ENCODE measurements at regions not wholly inside any gene's neighbourhood (a gene's known extent, or its start where the extent isn't known, plus 50 kb on each side); places are given as distances from the start of the nearest gene placed in this dataset.

GRCh38 chrX:42220666-42221065 is 297.3 kb upstream of the CASK start:
- H3K9ac ChIP-seq (ENCODE audit: insufficient read depth in 1 of 2, low read length in 2 of 2): no peak overlapping the region
- DNase-seq: no peak
- no peak overlapping the region for H3K4me3 ChIP-seq
- H3K4me1 ChIP-seq (ENCODE audit: control insufficient read depth in 5 of 5, insufficient read depth in 5 of 5, low read length in 5 of 5): no peaks in the 10 kb centered on the region
- no peak for ATAC-seq (ENCODE audit: insufficient read depth, low FRiP score)
- H3K36me3 ChIP-seq (ENCODE audit: control insufficient read depth in 4 of 4, insufficient read depth in 4 of 4, low read length in 4 of 4): no peaks in the 10 kb centered on the region
- peaks cover 0 to 14% (median 8%) of the 10 kb centered on the region in 3 donors for H3K27me3 ChIP-seq (ENCODE audit: control insufficient read depth in 3 of 3, insufficient read depth in 3 of 3, low read length in 2 of 3)
- 78 to 93% methylated on average over 2 of the region's 2 CpGs for WGBS, 2 donors
- TF ChIP-seq CTCF (IDR thresholded peaks at IDR 0.05; ENCODE audit: control extremely low read depth, extremely low read depth): no peak
- H3K27ac ChIP-seq (ENCODE audit: low read depth in 1 of 2, low read length in 1 of 2): no peak overlapping the region
- no peaks in the 10 kb centered on the region for H3K9me3 ChIP-seq (ENCODE audit: control insufficient read depth in 4 of 4, insufficient read depth in 3 of 4, low read length in 3 of 4)

- no peak overlapping the region for H3K9ac ChIP-seq (ENCODE audit: insufficient read depth in 1 of 2, low read length in 2 of 2)
Observed at GRCh38 chrX:42220083-42220482, 296.7 kb upstream of the CASK start.

GRCh38 chrX:42219231-42219630 is 295.9 kb upstream of the CASK start:
- no peak for ATAC-seq (ENCODE audit: insufficient read depth, low FRiP score)
- Histone ChIP-seq H3K27ac (ENCODE audit: low read depth in 1 of 2, low read length in 1 of 2) (no peak overlapping the region), H3K9me3 (ENCODE audit: control insufficient read depth in 4 of 4, insufficient read depth in 3 of 4, low read length in 3 of 4) (no peaks in the 10 kb centered on the region), H3K27me3 (ENCODE audit: control insufficient read depth in 3 of 3, insufficient read depth in 3 of 3, low read length in 2 of 3) (peaks cover 0 to 14% (median 8%) of the 10 kb centered on the region in 3 donors), H3K36me3 (ENCODE audit: control insufficient read depth in 4 of 4, insufficient read depth in 4 of 4, low read length in 4 of 4) (no peaks in the 10 kb centered on the region), H3K9ac (ENCODE audit: insufficient read depth in 1 of 2, low read length in 2 of 2) (no peak overlapping the region), H3K4me3 (no peak overlapping the region), H3K4me1 (ENCODE audit: control insufficient read depth in 5 of 5, insufficient read depth in 5 of 5, low read length in 5 of 5) (no peaks in the 10 kb centered on the region)
- no peak for DNase-seq
- TF ChIP-seq CTCF (IDR thresholded peaks at IDR 0.05; ENCODE audit: control extremely low read depth, extremely low read depth): no peak

More at GRCh38 chrX:42220083-42220482, 296.7 kb upstream of the CASK start:
- ATAC-seq (ENCODE audit: insufficient read depth, low FRiP score) (no peak), DNase-seq (no peak)
- no peak for TF ChIP-seq CTCF (IDR thresholded peaks at IDR 0.05; ENCODE audit: control extremely low read depth, extremely low read depth)
- Histone ChIP-seq H3K9me3 (ENCODE audit: control insufficient read depth in 4 of 4, insufficient read depth in 3 of 4, low read length in 3 of 4) (no peaks in the 10 kb centered on the region), H3K4me1 (ENCODE audit: control insufficient read depth in 5 of 5, insufficient read depth in 5 of 5, low read length in 5 of 5) (no peaks in the 10 kb centered on the region), H3K4me3 (no peak overlapping the region), H3K27me3 (ENCODE audit: control insufficient read depth in 3 of 3, insufficient read depth in 3 of 3, low read length in 2 of 3) (peaks cover 0 to 14% (median 8%) of the 10 kb centered on the region in 3 donors), H3K27ac (ENCODE audit: low read depth in 1 of 2, low read length in 1 of 2) (no peak overlapping the region), H3K36me3 (ENCODE audit: control insufficient read depth in 4 of 4, insufficient read depth in 4 of 4, low read length in 4 of 4) (no peaks in the 10 kb centered on the region)
- WGBS, 2 donors: 81 to 92% methylated on average over 6 of the region's 6 CpGs

- peaks cover 0 to 14% (median 3%) of the 10 kb centered on the region in 3 donors for H3K27me3 ChIP-seq (ENCODE audit: control insufficient read depth in 3 of 3, insufficient read depth in 3 of 3, low read length in 2 of 3)
- DNase-seq: no peak
- H3K9ac ChIP-seq (ENCODE audit: insufficient read depth in 1 of 2, low read length in 2 of 2): no peak overlapping the region
- no peaks in the 10 kb centered on the region for H3K36me3 ChIP-seq (ENCODE audit: control insufficient read depth in 4 of 4, insufficient read depth in 4 of 4, low read length in 4 of 4)
- H3K4me3 ChIP-seq: no peak overlapping the region
- peaks cover 0 to 8% (median 0%) of the 10 kb centered on the region in 4 donors for H3K9me3 ChIP-seq (ENCODE audit: control insufficient read depth in 4 of 4, insufficient read depth in 3 of 4, low read length in 3 of 4)
- no peak for TF ChIP-seq CTCF (IDR thresholded peaks at IDR 0.05; ENCODE audit: control extremely low read depth, extremely low read depth)
- no peak overlapping the region for H3K27ac ChIP-seq (ENCODE audit: low read depth in 1 of 2, low read length in 1 of 2)
- H3K4me1 ChIP-seq (ENCODE audit: control insufficient read depth in 5 of 5, insufficient read depth in 5 of 5, low read length in 5 of 5): no peaks in the 10 kb centered on the region
- 58 to 86% methylated on average over 1 of the region's 1 CpG for WGBS, 2 donors
- no peak for ATAC-seq (ENCODE audit: insufficient read depth, low FRiP score)
Observed at GRCh38 chrX:42195506-42195905, 272.2 kb upstream of the CASK start.
